ENCODE measurements at regions not wholly inside any gene's neighbourhood (a gene's known extent, or its start where the extent isn't known, plus 50 kb on each side); places are given as distances from the start of the nearest gene placed in this dataset.

- H3K9ac ChIP-seq = no peak overlapping the region
- no peaks in the 10 kb centered on the region for H3K4me1 ChIP-seq (ENCODE audit: low read depth, poor library complexity, severe bottlenecking)
- peaks cover 4% of the 10 kb centered on the region; the same call in 1 of the 2 replicates for H3K27me3 ChIP-seq (ENCODE audit: insufficient read depth, low read depth)
- no peak overlapping the region for H3K27ac ChIP-seq
- H2AFZ ChIP-seq (ENCODE audit: low read depth) = no peak overlapping the region
- no peaks in the 10 kb centered on the region for H3K79me2 ChIP-seq (ENCODE audit: insufficient read depth, low read depth)
- no peak overlapping the region for H3K4me2 ChIP-seq
- no peak overlapping the region for H3K4me3 ChIP-seq (IDR thresholded peaks at IDR 0.05; ENCODE audit: insufficient read depth, low read depth, low read length)
- no peaks in the 10 kb centered on the region for H3K36me3 ChIP-seq (ENCODE audit: insufficient read depth)
- TF ChIP-seq, protein P1, sequence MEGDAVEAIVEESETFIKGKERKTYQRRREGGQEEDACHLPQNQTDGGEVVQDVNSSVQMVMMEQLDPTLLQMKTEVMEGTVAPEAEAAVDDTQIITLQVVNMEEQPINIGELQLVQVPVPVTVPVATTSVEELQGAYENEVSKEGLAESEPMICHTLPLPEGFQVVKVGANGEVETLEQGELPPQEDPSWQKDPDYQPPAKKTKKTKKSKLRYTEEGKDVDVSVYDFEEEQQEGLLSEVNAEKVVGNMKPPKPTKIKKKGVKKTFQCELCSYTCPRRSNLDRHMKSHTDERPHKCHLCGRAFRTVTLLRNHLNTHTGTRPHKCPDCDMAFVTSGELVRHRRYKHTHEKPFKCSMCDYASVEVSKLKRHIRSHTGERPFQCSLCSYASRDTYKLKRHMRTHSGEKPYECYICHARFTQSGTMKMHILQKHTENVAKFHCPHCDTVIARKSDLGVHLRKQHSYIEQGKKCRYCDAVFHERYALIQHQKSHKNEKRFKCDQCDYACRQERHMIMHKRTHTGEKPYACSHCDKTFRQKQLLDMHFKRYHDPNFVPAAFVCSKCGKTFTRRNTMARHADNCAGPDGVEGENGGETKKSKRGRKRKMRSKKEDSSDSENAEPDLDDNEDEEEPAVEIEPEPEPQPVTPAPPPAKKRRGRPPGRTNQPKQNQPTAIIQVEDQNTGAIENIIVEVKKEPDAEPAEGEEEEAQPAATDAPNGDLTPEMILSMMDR (conservative IDR thresholded peaks at IDR 0.05; ENCODE audit: low read depth, low read length) = no peak
- no peaks in the 10 kb centered on the region for H4K20me1 ChIP-seq (ENCODE audit: insufficient read depth)
Observed at GRCh38 chr1:30423570-30423969, 299.8 kb downstream of the MATN1 start.

- H2AFZ ChIP-seq (ENCODE audit: low read depth) = no peak overlapping the region
- peaks cover 4% of the 10 kb centered on the region; the same call in 1 of the 2 replicates for H3K27me3 ChIP-seq (ENCODE audit: insufficient read depth, low read depth)
- no peak overlapping the region for H3K4me3 ChIP-seq (IDR thresholded peaks at IDR 0.05; ENCODE audit: insufficient read depth, low read depth, low read length)
- no peak overlapping the region for H3K27ac ChIP-seq
- no peaks in the 10 kb centered on the region for H3K79me2 ChIP-seq (ENCODE audit: insufficient read depth, low read depth)
- no peaks in the 10 kb centered on the region for H3K36me3 ChIP-seq (ENCODE audit: insufficient read depth)
- no peaks in the 10 kb centered on the region for H4K20me1 ChIP-seq (ENCODE audit: insufficient read depth)
- no peaks in the 10 kb centered on the region for H3K4me1 ChIP-seq (ENCODE audit: low read depth, poor library complexity, severe bottlenecking)
- H3K4me2 ChIP-seq = no peak overlapping the region
- TF ChIP-seq, protein P1 (conservative IDR thresholded peaks at IDR 0.05; ENCODE audit: low read depth, low read length) = no peak
- H3K9ac ChIP-seq = no peak overlapping the region
Observed at GRCh38 chr1:30422251-30422650, 301.1 kb downstream of the MATN1 start.

DNA sequence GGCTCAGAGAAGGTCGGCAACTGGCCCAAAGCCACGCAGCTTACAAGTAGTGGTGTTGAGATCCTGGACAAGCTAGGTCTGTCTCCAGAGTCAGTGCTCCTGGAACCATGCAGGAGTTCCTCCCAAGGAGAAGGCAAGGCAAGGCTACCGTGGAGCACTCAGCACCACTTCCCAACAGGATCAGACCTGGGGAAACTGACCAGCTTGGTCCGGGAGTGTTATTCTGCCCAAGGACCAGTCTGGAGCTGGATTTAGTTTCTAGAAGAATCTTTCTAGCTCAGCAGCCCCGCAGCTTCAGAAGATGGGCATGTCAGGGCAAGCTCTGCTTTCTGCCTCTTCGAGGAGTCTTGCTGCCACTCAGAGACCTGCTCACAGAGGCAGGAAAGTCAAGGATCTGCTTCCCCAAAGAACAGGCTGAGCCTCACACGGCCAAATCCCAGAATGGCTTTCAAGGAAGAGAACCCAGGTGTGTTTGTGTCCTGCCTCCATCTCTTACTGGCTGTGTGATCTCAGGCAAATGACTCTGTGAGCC, 302.8 kb downstream of the MATN1 start:
- Histone ChIP-seq H3K4me1 (ENCODE audit: low read depth, poor library complexity, severe bottlenecking) (no peaks in the 10 kb centered on the region), H3K27ac (no peak overlapping the region), H3K79me2 (ENCODE audit: insufficient read depth, low read depth) (no peaks in the 10 kb centered on the region), H4K20me1 (ENCODE audit: insufficient read depth) (no peaks in the 10 kb centered on the region), H3K4me3 (IDR thresholded peaks at IDR 0.05; ENCODE audit: insufficient read depth, low read depth, low read length) (no peak overlapping the region), H3K36me3 (ENCODE audit: insufficient read depth) (no peaks in the 10 kb centered on the region), H3K4me2 (no peak overlapping the region), H2AFZ (ENCODE audit: low read depth) (no peak overlapping the region), H3K27me3 (ENCODE audit: insufficient read depth, low read depth) (peaks cover 4% of the 10 kb centered on the region; the same call in 1 of the 2 replicates), H3K9ac (no peak overlapping the region)
- TF ChIP-seq, protein P1 (conservative IDR thresholded peaks at IDR 0.05; ENCODE audit: low read depth, low read length) = no peak

DNA sequence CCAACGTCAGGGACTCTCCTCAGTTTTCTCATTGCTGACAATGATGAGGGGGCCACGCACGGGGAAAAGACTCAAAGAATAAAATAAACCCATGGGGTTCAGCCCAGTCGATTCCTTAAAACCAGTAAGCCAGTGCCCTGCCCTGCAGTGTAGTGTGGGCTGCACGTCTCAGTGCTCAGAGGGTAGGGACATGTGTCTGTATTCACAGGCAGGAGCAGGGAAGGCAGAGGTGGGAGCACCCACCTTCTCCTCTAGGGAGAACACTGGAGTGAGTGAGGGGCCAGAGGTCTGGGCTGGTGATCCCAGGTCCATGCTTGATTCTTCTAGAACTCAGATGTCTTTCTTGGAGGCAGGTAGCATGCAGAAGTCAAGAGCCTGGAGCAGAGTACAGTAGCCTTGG, 303.6 kb downstream of the MATN1 start:
- H3K9ac ChIP-seq = no peak overlapping the region
- no peaks in the 10 kb centered on the region for H3K4me1 ChIP-seq (ENCODE audit: low read depth, poor library complexity, severe bottlenecking)
- H3K27me3 ChIP-seq (ENCODE audit: insufficient read depth, low read depth) = peaks cover 4% of the 10 kb centered on the region; the same call in 1 of the 2 replicates
- no peaks in the 10 kb centered on the region for H3K36me3 ChIP-seq (ENCODE audit: insufficient read depth)
- no peak overlapping the region for H3K27ac ChIP-seq
- H3K4me2 ChIP-seq = no peak overlapping the region
- H2AFZ ChIP-seq (ENCODE audit: low read depth) = no peak overlapping the region
- no peaks in the 10 kb centered on the region for H3K79me2 ChIP-seq (ENCODE audit: insufficient read depth, low read depth)
- H4K20me1 ChIP-seq (ENCODE audit: insufficient read depth) = no peaks in the 10 kb centered on the region
- no peak overlapping the region for H3K4me3 ChIP-seq (IDR thresholded peaks at IDR 0.05; ENCODE audit: insufficient read depth, low read depth, low read length)
- TF ChIP-seq, protein P1 (conservative IDR thresholded peaks at IDR 0.05; ENCODE audit: low read depth, low read length) = no peak

Data from KMS-11 (cell line).